Lower leg skin (tissue), 3 donors: ENCODE measurements at regions not wholly inside any gene's neighbourhood (a gene's known extent, or its start where the extent isn't known, plus 50 kb on each side); places are given as distances from the start of the nearest gene placed in this dataset.

Experiments used
- POLR2A ChIP-seq, 2 donors: fragments of 450-650 bp; IDR thresholded peaks; one replicate each; pipeline ENCODE4 v1.6.1; 2016 to 2017; ENCODE audit warnings: antibody characterized with exemption in 2 of 2, mild to moderate bottlenecking in 1 of 2, moderate library complexity in 1 of 2
- TF ChIP-seq, protein P1 (sequence below), 3 donors: fragments of 450-650 bp; IDR thresholded peaks; one replicate each; pipeline ENCODE4 v1.5.1; 2016; ENCODE audit warnings: antibody characterized with exemption in 3 of 3, mild to moderate bottlenecking in 3 of 3, moderate library complexity in 2 of 3

DNA sequence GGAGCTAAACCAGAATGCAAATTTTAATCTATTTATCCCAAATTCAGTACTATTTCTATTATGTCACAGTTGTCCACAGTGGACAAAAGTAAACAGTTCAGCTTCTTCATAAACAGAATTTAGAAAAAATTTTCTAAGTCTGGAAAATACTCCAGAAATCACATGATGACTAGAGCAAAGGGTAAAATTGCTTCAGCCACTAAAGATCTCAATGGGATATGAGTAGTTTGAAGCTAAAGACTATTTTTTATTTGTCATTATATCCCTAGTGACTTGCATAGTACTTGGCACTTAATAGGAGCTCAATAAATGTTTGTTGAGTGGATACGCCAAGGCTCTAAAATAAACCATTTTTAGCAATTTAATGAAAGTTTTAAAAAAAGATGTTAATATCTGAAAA lies 354.3 kb upstream of the AGTR1 start:
- TF ChIP-seq, protein P1, sequence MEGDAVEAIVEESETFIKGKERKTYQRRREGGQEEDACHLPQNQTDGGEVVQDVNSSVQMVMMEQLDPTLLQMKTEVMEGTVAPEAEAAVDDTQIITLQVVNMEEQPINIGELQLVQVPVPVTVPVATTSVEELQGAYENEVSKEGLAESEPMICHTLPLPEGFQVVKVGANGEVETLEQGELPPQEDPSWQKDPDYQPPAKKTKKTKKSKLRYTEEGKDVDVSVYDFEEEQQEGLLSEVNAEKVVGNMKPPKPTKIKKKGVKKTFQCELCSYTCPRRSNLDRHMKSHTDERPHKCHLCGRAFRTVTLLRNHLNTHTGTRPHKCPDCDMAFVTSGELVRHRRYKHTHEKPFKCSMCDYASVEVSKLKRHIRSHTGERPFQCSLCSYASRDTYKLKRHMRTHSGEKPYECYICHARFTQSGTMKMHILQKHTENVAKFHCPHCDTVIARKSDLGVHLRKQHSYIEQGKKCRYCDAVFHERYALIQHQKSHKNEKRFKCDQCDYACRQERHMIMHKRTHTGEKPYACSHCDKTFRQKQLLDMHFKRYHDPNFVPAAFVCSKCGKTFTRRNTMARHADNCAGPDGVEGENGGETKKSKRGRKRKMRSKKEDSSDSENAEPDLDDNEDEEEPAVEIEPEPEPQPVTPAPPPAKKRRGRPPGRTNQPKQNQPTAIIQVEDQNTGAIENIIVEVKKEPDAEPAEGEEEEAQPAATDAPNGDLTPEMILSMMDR (IDR thresholded peaks at IDR 0.05), result no peak
- no peak for TF ChIP-seq POLR2A (IDR thresholded peaks at IDR 0.05)
